Dedifferentiated amniotic fluid mesenchymal stem cell (primary cell): ENCODE measurements at regions not wholly inside any gene's neighbourhood (a gene's known extent, or its start where the extent isn't known, plus 50 kb on each side); places are given as distances from the start of the nearest gene placed in this dataset.

ENCODE experiments used
- DNase-seq: peaks from one replicate; pipeline ENCODE4 v3.0.0-alpha.2; 2016; ENCODE audit errors: extremely low spot score

- DNase-seq = no peak
Observed at GRCh38 chr1:177488722-177489121, 318.0 kb downstream of the BRINP2 start.

- DNase-seq = no peak
Observed at GRCh38 chr1:177487481-177487880, 316.7 kb downstream of the BRINP2 start.

DNA sequence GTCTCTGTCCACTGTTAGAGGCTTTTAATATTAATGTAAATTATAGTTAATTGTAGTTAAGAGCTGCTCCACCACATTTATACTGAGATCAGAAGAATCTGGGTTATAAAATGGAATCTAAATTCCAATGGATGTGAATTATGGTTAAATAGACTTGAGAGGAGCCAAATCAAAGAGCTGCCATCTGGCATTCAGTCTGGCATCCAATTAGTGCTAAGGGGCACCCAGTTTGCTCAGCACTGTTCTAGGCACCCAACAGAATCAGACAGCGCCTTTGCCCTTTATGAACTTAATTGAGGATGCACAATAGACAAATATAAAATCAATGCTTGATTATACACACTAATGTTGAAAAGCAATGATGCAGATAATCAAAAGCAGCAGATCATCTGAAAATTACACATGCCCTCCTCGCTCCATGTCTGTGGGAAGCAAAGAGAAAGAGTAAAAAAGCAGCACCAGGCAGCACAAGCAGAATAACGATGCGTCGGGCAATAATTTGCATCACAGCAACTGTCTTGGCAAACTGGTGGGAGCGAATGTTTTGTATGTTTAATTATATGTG lies 310.1 kb downstream of the BRINP2 start:
- no peak for DNase-seq

DNA sequence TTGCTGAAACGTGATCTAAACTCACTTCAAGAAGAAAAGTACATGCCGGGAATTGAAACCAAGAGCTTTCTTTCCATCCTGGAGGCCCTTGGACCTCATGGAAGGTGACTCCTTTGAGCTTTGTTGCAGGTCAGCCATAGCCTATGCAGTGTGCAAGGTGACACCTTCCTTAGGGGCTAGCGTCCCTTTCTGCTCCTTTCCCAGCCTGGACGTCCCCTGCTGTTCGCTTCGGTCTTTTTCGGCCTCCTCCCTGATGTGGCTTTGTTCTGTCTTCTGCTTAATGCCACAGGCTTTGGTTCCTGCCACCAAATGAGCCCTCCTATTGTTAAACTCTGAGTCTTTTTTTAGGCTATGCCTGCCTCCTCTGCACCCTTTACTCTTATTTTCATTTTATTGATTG lies 308.8 kb downstream of the BRINP2 start:
- DNase-seq = no peak

DNA sequence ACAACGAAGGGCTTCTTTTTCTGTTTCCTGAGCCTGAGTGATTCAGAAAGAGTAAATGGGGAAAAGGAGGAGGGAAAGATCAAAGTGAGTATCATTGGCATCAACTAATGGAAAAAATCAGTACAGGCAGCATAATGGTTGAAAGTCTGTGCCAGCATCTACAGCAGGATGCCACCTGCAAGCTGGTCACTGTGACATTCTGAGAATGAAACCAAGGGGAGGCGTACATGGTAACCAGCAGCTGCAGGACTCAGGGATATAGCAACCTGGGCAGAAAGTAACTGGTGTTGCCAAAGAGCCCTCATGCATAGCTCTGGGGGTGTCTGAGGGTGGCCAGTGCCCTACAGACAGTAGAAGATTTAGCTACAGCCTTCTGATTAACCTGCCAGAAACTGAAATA lies 305.9 kb downstream of the BRINP2 start:
- DNase-seq = no peak

- no peak for DNase-seq
Observed at GRCh38 chr1:177472567-177472966, 301.8 kb downstream of the BRINP2 start.

DNA sequence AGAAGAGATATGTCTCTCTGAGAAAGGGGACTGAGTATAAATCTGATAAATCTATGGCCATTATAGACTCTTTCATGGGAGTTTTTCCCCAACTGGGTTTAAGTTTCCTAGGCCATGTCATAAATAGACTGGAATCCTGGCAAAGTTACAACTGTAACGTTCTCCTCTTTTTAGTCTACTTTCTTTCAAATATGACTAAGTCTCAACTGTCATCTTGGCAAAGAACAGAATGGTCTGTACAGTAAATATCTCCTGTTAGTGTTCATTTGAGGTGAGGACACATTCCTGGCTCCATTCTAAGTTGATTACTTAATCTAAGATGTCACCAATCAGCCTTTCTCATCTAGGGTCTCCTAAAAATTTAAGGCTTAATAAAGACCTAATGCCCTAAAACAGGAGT lies 300.5 kb downstream of the BRINP2 start:
- DNase-seq = no peak

GRCh38 chr1:177469519-177469918 lies 298.8 kb downstream of the BRINP2 start:
- DNase-seq = no peak

- no peak for DNase-seq
Observed at GRCh38 chr1:177466286-177466685, 295.5 kb downstream of the BRINP2 start.

DNA sequence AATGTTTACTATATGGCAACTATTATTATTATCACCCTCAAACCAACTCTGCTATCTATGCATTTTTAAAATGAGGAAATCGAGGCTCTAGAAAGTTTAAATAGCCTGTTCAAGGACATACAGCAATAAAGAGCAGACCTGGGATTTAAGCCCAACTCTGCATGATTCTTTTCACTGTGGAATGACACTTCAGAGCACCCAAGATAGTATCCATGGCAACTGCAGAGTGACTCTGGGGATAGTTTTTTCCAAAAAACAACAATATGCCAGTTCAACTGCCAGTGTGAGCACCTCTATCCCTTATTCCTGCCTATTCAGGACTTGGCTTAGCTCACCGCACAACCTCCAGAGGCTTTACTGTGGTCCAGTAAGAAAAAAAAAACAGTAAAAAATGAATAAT lies 293.9 kb downstream of the BRINP2 start:
- DNase-seq = no peak

DNA sequence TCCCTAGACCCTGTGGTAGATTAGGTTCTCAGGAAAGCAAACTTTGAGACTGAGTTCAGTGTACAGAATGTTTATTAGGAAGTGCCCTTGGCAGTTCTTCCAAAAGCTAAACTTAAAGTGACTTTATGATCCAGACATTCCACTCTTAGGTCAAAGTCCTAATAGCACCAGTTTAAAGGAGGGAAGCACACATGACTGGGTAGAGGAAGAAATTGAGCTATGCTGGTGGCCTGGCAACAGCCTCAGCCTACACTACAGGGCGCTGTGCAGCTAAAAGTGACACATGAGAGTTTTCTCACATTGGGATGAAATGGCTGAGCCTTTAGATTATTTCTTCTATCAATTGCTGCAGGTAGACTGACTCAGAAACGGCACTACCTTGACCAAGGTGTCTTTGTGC lies 280.4 kb downstream of the BRINP2 start:
- no peak for DNase-seq

- no peak for DNase-seq
Observed at GRCh38 chr1:177448652-177449357, 278.0 kb downstream of the BRINP2 start.

- no peak for DNase-seq
Observed at GRCh38 chr1:177448036-177448615, 277.4 kb downstream of the BRINP2 start.

GRCh38 chr1:177444997-177445746 lies 274.4 kb downstream of the BRINP2 start:
- DNase-seq = no peak

DNA sequence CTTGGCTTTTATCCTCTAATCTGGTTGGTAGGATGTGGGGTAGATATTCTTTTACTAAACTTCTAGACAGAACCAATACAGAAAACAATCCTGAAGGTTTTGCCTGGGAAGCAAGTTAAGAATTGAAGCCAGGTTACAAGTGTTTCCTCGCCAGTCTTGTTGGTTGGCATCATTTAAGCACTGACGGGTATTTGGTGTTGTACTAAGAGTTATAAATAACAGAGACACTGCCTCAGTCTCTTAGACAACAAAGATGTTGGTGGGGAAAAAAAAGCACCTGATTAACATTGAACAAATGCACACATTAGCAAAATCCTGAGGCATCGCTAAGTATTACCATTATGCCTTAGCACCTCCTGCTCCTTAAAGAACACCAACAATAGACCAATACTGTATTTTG lies 272.2 kb downstream of the BRINP2 start:
- DNase-seq = no peak

- no peak for DNase-seq
Observed at GRCh38 chr1:177442584-177442983, 271.8 kb downstream of the BRINP2 start.

DNA sequence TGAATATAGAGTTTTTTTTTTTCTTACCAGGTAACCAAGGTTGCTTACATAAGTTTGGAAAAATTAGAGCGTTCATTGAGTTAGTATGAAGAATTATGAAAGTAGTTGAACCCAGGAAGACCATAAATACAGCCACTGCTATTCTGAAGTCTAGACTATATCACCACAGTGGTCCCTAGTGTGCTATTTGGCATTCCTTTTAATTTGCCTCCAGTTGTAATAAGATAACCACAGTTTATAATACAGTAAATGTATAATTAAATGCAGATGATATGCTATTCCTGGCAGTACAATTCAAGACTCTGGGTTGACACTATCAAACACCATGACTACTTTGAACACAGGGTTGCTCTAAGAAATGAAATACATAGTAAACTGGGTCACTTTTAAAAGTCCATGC lies 270.5 kb downstream of the BRINP2 start:
- no peak for DNase-seq

DNA sequence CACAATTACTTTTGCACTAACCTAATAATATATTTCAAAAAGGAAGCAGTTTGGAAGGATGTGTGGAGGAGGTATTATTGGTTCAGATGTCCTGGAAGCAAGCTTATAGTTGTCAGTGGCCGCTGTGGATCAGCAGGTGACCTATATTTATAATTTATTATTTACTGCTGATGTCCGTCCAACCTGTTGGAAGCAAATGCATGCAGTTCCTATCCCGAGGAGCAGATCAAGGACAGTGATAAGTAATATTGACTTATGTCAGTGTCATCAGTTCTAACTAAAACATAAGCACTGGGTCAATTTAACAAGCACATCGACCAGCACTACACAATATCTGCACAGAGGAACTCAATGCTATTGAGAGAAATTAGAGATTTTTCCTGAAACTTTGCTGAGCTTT lies 270.1 kb downstream of the BRINP2 start:
- no peak for DNase-seq

GRCh38 chr1:177439301-177439700 lies 268.5 kb downstream of the BRINP2 start:
- DNase-seq = no peak

DNA sequence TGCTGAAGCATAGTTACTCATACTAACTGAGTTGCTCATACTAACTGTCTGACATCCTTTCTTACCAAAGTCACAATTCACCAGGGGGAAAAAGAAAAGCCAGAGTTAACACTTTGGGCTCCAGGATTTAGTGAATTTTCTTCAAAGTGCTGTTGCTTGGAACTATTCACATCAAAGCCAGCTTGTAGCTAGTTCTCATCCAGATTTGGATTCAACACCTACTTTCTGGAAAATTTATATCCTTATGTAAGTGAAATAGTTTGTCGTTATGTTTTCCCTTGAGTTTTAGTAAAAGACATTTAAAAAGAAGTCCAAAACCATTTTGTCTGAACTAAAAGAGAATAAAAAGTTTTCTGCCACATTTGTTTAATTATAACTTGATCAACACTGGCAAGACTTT lies 264.6 kb downstream of the BRINP2 start:
- no peak for DNase-seq

- no peak for DNase-seq
Observed at GRCh38 chr1:177432897-177433296, 262.1 kb downstream of the BRINP2 start.

- no peak for DNase-seq
Observed at GRCh38 chr1:177431123-177431522, 260.4 kb downstream of the BRINP2 start.

DNA sequence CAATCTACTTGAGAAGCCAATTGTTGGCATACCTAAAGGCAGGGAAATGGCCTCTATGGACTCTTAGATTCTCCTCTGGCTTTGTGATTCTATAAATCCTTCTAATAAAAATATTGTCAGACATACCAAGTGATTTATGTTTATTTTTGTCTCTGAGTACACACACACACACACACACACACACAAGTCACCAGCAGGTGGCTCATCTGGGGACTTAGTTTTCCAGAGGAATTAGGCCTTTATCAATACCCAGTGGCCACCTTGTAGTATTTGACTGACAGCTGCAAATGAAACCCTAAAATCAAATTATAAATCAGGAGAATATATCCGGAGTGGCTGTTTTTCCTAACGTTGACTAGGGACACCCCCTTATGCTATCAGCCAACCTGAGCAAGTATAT lies 258.5 kb downstream of the BRINP2 start:
- DNase-seq = no peak
